H9 (cell line): ENCODE measurements at regions not wholly inside any gene's neighbourhood (a gene's known extent, or its start where the extent isn't known, plus 50 kb on each side); places are given as distances from the start of the nearest gene placed in this dataset.

Experiments
- DNase-seq: peaks from one replicate; pipeline ENCODE4 v3.0.0-alpha.2; 2017
- H2AFZ ChIP-seq: one replicate; pipeline ENCODE4 v1.6.1; 2013; ENCODE audit warnings: mild to moderate bottlenecking, low read length, control low read depth, moderate library complexity
- H2AK5ac ChIP-seq: 2 replicates; pipeline ENCODE4 v1.6.1; 2013; ENCODE audit warnings: low read length, control low read depth, mixed read lengths; ENCODE audit not compliant: insufficient read length
- H2BK120ac ChIP-seq: one replicate; pipeline ENCODE4 v1.6.1; 2013; ENCODE audit warnings: low read depth, mild to moderate bottlenecking, low read length, control low read depth, inconsistent platforms; ENCODE audit not compliant: poor library complexity, severe bottlenecking
- H2BK12ac ChIP-seq: 2 replicates; pipeline ENCODE4 v1.6.1; 2013; ENCODE audit warnings: low read length, control low read depth, mixed read lengths, low read depth; ENCODE audit not compliant: insufficient read length
- H2BK15ac ChIP-seq: 2 replicates; pipeline ENCODE4 v1.6.1; 2013; ENCODE audit warnings: low read depth, low read length, control low read depth
- H2BK20ac ChIP-seq: one replicate; pipeline ENCODE4 v1.6.1; 2013; ENCODE audit warnings: low read depth, mild to moderate bottlenecking, low read length, control low read depth, inconsistent platforms; ENCODE audit not compliant: poor library complexity, severe bottlenecking
- H2BK5ac ChIP-seq: 2 replicates; pipeline ENCODE4 v1.6.1; 2013; ENCODE audit warnings: low read length, control low read depth, mixed read lengths; ENCODE audit not compliant: insufficient read length
- H3K14ac ChIP-seq: 2 replicates; pipeline ENCODE4 v1.6.1; 2013; ENCODE audit warnings: low read length, control low read depth; ENCODE audit not compliant: insufficient read depth
- H3K18ac ChIP-seq: 2 replicates; pipeline ENCODE4 v1.6.1; 2013; ENCODE audit warnings: low read depth, mild to moderate bottlenecking, mixed read lengths, low read length, control low read depth; ENCODE audit not compliant: insufficient read length
- H3K23ac ChIP-seq: 2 replicates; pipeline ENCODE4 v1.6.1; 2013; ENCODE audit warnings: low read length, control low read depth, mixed read lengths, low read depth; ENCODE audit not compliant: insufficient read length
- H3K23me2 ChIP-seq: 2 replicates; pipeline ENCODE4 v1.6.1; 2013; ENCODE audit warnings: low read depth, mild to moderate bottlenecking, mixed read lengths, low read length, control low read depth; ENCODE audit not compliant: insufficient read length, poor library complexity, severe bottlenecking
- H3K27ac ChIP-seq: 2 replicates; pipeline ENCODE4 v1.5.1; 2013; ENCODE audit warnings: low read length, control low read depth, mixed read lengths, low read depth; ENCODE audit not compliant: insufficient read length
- H3K27me3 ChIP-seq: 2 replicates; pipeline ENCODE4 v1.6.1; 2013; ENCODE audit warnings: low read length, control low read depth, inconsistent platforms; ENCODE audit not compliant: insufficient read depth
- H3K4ac ChIP-seq: 2 replicates; pipeline ENCODE4 v1.6.1; 2013; ENCODE audit warnings: low read depth, mild to moderate bottlenecking, control low read depth, inconsistent platforms, low read length, moderate library complexity
- H3K4me1 ChIP-seq: 2 replicates; pipeline ENCODE4 v1.6.1; 2013; ENCODE audit warnings: low read length, control low read depth, inconsistent platforms; ENCODE audit not compliant: insufficient read depth
- H3K4me2 ChIP-seq: 2 replicates; pipeline ENCODE4 v1.6.1; 2013; ENCODE audit warnings: low read length, control low read depth, mixed read lengths; ENCODE audit not compliant: insufficient read length, insufficient read depth
- H3K56ac ChIP-seq: 2 replicates; pipeline ENCODE4 v1.6.1; 2013; ENCODE audit warnings: low read depth, mild to moderate bottlenecking, mixed read lengths, low read length, control low read depth; ENCODE audit not compliant: insufficient read length
- H3K79me1 ChIP-seq: 2 replicates; pipeline ENCODE4 v1.6.1; 2013; ENCODE audit warnings: low read depth, mild to moderate bottlenecking, moderate library complexity, low read length, control low read depth, inconsistent platforms; ENCODE audit not compliant: insufficient read depth, poor library complexity, severe bottlenecking
- H3K79me2 ChIP-seq: 2 replicates; pipeline ENCODE4 v1.6.1; 2013; ENCODE audit warnings: low read length, control low read depth, inconsistent platforms; ENCODE audit not compliant: insufficient read depth
- H3K9ac ChIP-seq: 2 replicates; pipeline ENCODE4 v1.6.1; 2013; ENCODE audit warnings: low read length, control low read depth, mixed read lengths; ENCODE audit not compliant: insufficient read length; ENCODE audit errors: extremely low read depth
- H3K9me3 ChIP-seq: one replicate; pipeline ENCODE4 v1.6.1; 2013; ENCODE audit warnings: low read depth, low read length, inconsistent platforms; ENCODE audit not compliant: control insufficient read depth
- H3T11ph ChIP-seq: one replicate; pipeline ENCODE4 v1.6.1; 2013; ENCODE audit warnings: mild to moderate bottlenecking, low read length, control low read depth, inconsistent platforms
- H4K20me1 ChIP-seq: one replicate; pipeline ENCODE4 v1.6.1; 2013; ENCODE audit not compliant: control insufficient read depth, insufficient read length, insufficient read depth
- H4K5ac ChIP-seq: 2 replicates; pipeline ENCODE4 v1.6.1; 2013; ENCODE audit warnings: low read depth, mild to moderate bottlenecking, mixed read lengths, low read length, control low read depth; ENCODE audit not compliant: insufficient read length
- H4K8ac ChIP-seq: replicated peaks from 2 replicates; pipeline ENCODE4 v1.6.1; 2013; ENCODE audit warnings: low read length, control low read depth, mixed read lengths, low read depth; ENCODE audit not compliant: insufficient read length
- H4K91ac ChIP-seq: 2 replicates; pipeline ENCODE4 v1.6.1; 2013; ENCODE audit warnings: low read depth, mild to moderate bottlenecking, moderate library complexity, mixed read lengths, low read length, control low read depth; ENCODE audit not compliant: insufficient read length
- H3K27ac Mint-ChIP-seq, 3 experiments: 2 replicates in 2 of 3; 3 replicates in 1 of 3; pipeline ENCODE4 v1.8.0; 2020 to 2021; ENCODE audit warnings: mixed read lengths in 3 of 3, mild to moderate bottlenecking in 1 of 3, moderate library complexity in 1 of 3
- H3K27me3 Mint-ChIP-seq: 2 replicates; pipeline ENCODE4 v1.8.0; 2021; ENCODE audit warnings: low read depth, mild to moderate bottlenecking, moderate library complexity, mixed read lengths
- H3K36me3 Mint-ChIP-seq, 3 experiments: 2 replicates in 2 of 3; 3 replicates in 1 of 3; pipeline ENCODE4 v1.8.0; 2020 to 2021; ENCODE audit warnings: low read depth in 3 of 3, mixed read lengths in 3 of 3; ENCODE audit not compliant: insufficient read depth in 1 of 3
- H3K4me1 Mint-ChIP-seq, 2 experiments: 2 replicates each; pipeline ENCODE4 v1.8.0; 2020; ENCODE audit warnings: mixed read lengths in 2 of 2
- H3K4me3 Mint-ChIP-seq, 2 experiments: 2 replicates in 1 of 2; 3 replicates in 1 of 2; pipeline ENCODE4 v1.8.0; 2020 to 2021; ENCODE audit warnings: mild to moderate bottlenecking in 2 of 2, mixed read lengths in 2 of 2, moderate library complexity in 1 of 2
- H3K9me3 Mint-ChIP-seq, 2 experiments: 2 replicates in 1 of 2; 3 replicates in 1 of 2; pipeline ENCODE4 v1.8.0; 2020; ENCODE audit warnings: mild to moderate bottlenecking in 2 of 2, mixed read lengths in 2 of 2, moderate library complexity in 1 of 2
- WGBS: extraction: QIAGEN DNeasy Blood & Tissue Kit; methylation state at CpG from one replicate; pipeline ENCODE4 v1.1.7; 2013; ENCODE audit warnings: missing lambda C conversion rate, low lambda C conversion rate, mixed read lengths; ENCODE audit not compliant: insufficient read length; ENCODE audit errors: extremely low coverage; 5-methylcytosine and 5-hydroxymethylcytosine counted together
- TF ChIP-seq, protein P1 (sequence below): fragments of 200-600 bp; sonication (generic); conservative IDR thresholded peaks from 3 replicates; pipeline ENCODE4 v1.8.0; 2021; ENCODE audit warnings: antibody characterized with exemption, mild to moderate bottlenecking

DNA sequence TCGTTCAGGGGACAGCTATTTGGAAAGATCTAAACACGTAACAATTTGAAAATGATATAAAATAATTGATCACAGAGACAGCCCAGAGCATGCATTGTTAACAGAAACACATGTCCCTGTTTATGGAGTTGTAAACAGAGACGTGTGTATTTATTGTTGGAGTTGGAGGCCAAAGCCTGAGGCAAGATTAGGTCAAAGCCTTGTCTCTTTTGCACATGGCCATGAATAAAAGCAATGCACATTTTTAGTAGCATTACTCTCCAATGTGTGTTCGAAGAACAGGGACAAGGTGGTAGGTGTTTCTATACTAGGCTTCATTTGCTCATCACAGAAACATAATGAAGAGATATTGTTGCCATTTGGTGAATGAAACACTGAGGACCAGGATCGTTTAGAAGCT is 841.5 kb upstream of the FANCL start:
- Histone ChIP-seq H2BK5ac (no peak overlapping the region), H3K56ac (no peak overlapping the region), H3K14ac (no peak overlapping the region), H3K23me2 (no peaks in the 10 kb centered on the region), H2BK120ac (no peak overlapping the region), H3K27ac (no peak overlapping the region), H3K79me1 (no peaks in the 10 kb centered on the region), H4K8ac (no peak overlapping the region), H4K91ac (no peak overlapping the region), H3K23ac (no peak overlapping the region), H3K4ac (no peak overlapping the region), H4K20me1 (no peaks in the 10 kb centered on the region), H3K18ac (no peak overlapping the region), H2BK15ac (no peak overlapping the region), H3K9me3 (no peaks in the 10 kb centered on the region), H3K4me2 (no peak overlapping the region), H3T11ph (no peak overlapping the region), H2BK20ac (no peak overlapping the region), H2BK12ac (no peak overlapping the region), H3K79me2 (no peaks in the 10 kb centered on the region), H3K4me1 (no peaks in the 10 kb centered on the region), H2AFZ (no peak overlapping the region), H3K27me3 (no peaks in the 10 kb centered on the region), H3K9ac (no peak overlapping the region), H4K5ac (no peak overlapping the region), H2AK5ac (no peak overlapping the region)
- Mint-ChIP-seq H3K27me3 (no peaks in the 10 kb centered on the region), H3K27ac (no peak overlapping the region), H3K4me3 (no peak overlapping the region), H3K9me3 (peaks cover 0 to 2% of the 10 kb centered on the region in 2 experiments; a peak in 2 of 5 replicates), H3K4me1 (peaks cover 5 to 10% of the 10 kb centered on the region in 2 experiments), H3K36me3 (no peaks in the 10 kb centered on the region)
- no peak for DNase-seq
- TF ChIP-seq, protein P1, sequence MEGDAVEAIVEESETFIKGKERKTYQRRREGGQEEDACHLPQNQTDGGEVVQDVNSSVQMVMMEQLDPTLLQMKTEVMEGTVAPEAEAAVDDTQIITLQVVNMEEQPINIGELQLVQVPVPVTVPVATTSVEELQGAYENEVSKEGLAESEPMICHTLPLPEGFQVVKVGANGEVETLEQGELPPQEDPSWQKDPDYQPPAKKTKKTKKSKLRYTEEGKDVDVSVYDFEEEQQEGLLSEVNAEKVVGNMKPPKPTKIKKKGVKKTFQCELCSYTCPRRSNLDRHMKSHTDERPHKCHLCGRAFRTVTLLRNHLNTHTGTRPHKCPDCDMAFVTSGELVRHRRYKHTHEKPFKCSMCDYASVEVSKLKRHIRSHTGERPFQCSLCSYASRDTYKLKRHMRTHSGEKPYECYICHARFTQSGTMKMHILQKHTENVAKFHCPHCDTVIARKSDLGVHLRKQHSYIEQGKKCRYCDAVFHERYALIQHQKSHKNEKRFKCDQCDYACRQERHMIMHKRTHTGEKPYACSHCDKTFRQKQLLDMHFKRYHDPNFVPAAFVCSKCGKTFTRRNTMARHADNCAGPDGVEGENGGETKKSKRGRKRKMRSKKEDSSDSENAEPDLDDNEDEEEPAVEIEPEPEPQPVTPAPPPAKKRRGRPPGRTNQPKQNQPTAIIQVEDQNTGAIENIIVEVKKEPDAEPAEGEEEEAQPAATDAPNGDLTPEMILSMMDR: no peak
- WGBS: no CpG with 5 or more reads among the region's 5 CpGs
